ENCODE measurements at regions not wholly inside any gene's neighbourhood (a gene's known extent, or its start where the extent isn't known, plus 50 kb on each side); places are given as distances from the start of the nearest gene placed in this dataset.

DNA sequence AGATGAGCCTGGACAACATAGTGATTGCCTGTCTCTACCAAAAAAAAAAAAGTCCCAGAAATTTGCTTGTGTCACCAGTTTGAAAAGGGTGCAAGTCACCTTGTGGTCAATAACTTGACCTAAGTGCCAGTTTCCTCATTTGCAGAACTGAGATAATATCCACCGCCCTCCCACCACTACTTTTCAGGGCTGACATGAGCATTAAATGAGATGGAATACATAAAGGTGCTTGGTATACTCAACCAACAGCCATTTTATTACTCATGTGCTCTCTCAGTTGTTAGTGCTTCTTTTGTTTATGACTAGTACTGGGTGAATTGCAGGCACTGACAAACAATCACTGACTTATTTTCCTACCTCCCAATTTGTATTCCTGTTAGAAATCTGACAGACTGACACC lies 340.5 kb upstream of the SATB1 start:
- TF ChIP-seq POLR2A (IDR thresholded peaks at IDR 0.05): no peak
- TF ChIP-seq, protein P1, sequence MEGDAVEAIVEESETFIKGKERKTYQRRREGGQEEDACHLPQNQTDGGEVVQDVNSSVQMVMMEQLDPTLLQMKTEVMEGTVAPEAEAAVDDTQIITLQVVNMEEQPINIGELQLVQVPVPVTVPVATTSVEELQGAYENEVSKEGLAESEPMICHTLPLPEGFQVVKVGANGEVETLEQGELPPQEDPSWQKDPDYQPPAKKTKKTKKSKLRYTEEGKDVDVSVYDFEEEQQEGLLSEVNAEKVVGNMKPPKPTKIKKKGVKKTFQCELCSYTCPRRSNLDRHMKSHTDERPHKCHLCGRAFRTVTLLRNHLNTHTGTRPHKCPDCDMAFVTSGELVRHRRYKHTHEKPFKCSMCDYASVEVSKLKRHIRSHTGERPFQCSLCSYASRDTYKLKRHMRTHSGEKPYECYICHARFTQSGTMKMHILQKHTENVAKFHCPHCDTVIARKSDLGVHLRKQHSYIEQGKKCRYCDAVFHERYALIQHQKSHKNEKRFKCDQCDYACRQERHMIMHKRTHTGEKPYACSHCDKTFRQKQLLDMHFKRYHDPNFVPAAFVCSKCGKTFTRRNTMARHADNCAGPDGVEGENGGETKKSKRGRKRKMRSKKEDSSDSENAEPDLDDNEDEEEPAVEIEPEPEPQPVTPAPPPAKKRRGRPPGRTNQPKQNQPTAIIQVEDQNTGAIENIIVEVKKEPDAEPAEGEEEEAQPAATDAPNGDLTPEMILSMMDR (IDR thresholded peaks at IDR 0.05): no peak
- TF ChIP-seq POLR2AphosphoS5 (IDR thresholded peaks at IDR 0.05; ENCODE audit: insufficient read depth in 1 of 2, low read depth in 1 of 2): no peak

All from vagina (tissue), 2 donors.